ENCODE measurements at regions not wholly inside any gene's neighbourhood (a gene's known extent, or its start where the extent isn't known, plus 50 kb on each side); places are given as distances from the start of the nearest gene placed in this dataset.

- no peak for TF ChIP-seq CTCF (IDR thresholded peaks at IDR 0.05; ENCODE audit: borderline replicate concordance, extremely low read depth, insufficient read depth)
- Histone ChIP-seq H3K4me1 (ENCODE audit: control insufficient read depth in 2 of 3, insufficient read depth in 2 of 3, low read depth in 1 of 3, low read length in 3 of 3) (no peaks in the 10 kb centered on the region), H3K27ac (ENCODE audit: low read depth in 2 of 2, low read length in 2 of 2) (no peak overlapping the region), H3K9me3 (ENCODE audit: control insufficient read depth in 2 of 3, insufficient read depth in 1 of 3, low read length in 3 of 3) (no peaks in the 10 kb centered on the region), H3K4me3 (ENCODE audit: low read length in 3 of 3) (no peak overlapping the region), H3K36me3 (ENCODE audit: control insufficient read depth in 2 of 3, insufficient read depth in 3 of 3, low read length in 3 of 3) (no peaks in the 10 kb centered on the region), H3K27me3 (ENCODE audit: control insufficient read depth, insufficient read depth, low read length) (no peaks in the 10 kb centered on the region), H3K9ac (ENCODE audit: low read length in 3 of 3) (no peak overlapping the region)
- FAIRE-seq: no peak
- intact Hi-C loops (cut with DNase I): no loop called here
- DNase-seq: peak in 1 of 5 donors; percentile 23
These were observed 77.0 kb upstream of the SMIM21 start for GRCh38 chr18:75504469-75504868.

GRCh38 chr18:75503615-75504014, 76.1 kb upstream of the SMIM21 start:
- H3K4me3 ChIP-seq (ENCODE audit: low read length in 3 of 3): no peak overlapping the region
- FAIRE-seq (no peak), DNase-seq (no peak)

GRCh38 chr18:75502286-75502685, 74.8 kb upstream of the SMIM21 start:
- Histone ChIP-seq H3K9ac (ENCODE audit: low read length in 3 of 3) (no peak overlapping the region), H3K4me3 (ENCODE audit: low read length in 3 of 3) (no peak overlapping the region), H3K9me3 (ENCODE audit: control insufficient read depth in 2 of 3, insufficient read depth in 1 of 3, low read length in 3 of 3) (no peaks in the 10 kb centered on the region), H3K27ac (ENCODE audit: low read depth in 2 of 2, low read length in 2 of 2) (no peak overlapping the region), H3K27me3 (ENCODE audit: control insufficient read depth, insufficient read depth, low read length) (no peaks in the 10 kb centered on the region), H3K36me3 (ENCODE audit: control insufficient read depth in 2 of 3, insufficient read depth in 3 of 3, low read length in 3 of 3) (no peaks in the 10 kb centered on the region), H3K4me1 (ENCODE audit: control insufficient read depth in 2 of 3, insufficient read depth in 2 of 3, low read depth in 1 of 3, low read length in 3 of 3) (no peaks in the 10 kb centered on the region)
- TF ChIP-seq CTCF (IDR thresholded peaks at IDR 0.05; ENCODE audit: borderline replicate concordance, extremely low read depth, insufficient read depth): no peak
- intact Hi-C loops (cut with DNase I): no loop called here
- FAIRE-seq: no peak
- DNase-seq: no peak

More at GRCh38 chr18:75503615-75504014, 76.1 kb upstream of the SMIM21 start:
- no peaks in the 10 kb centered on the region for H3K36me3 ChIP-seq (ENCODE audit: control insufficient read depth in 2 of 3, insufficient read depth in 3 of 3, low read length in 3 of 3)
- intact Hi-C loops (cut with DNase I): no loop called here
- no peaks in the 10 kb centered on the region for H3K9me3 ChIP-seq (ENCODE audit: control insufficient read depth in 2 of 3, insufficient read depth in 1 of 3, low read length in 3 of 3)
- no peaks in the 10 kb centered on the region for H3K4me1 ChIP-seq (ENCODE audit: control insufficient read depth in 2 of 3, insufficient read depth in 2 of 3, low read depth in 1 of 3, low read length in 3 of 3)
- H3K9ac ChIP-seq (ENCODE audit: low read length in 3 of 3): no peak overlapping the region
- H3K27ac ChIP-seq (ENCODE audit: low read depth in 2 of 2, low read length in 2 of 2): no peak overlapping the region
- no peaks in the 10 kb centered on the region for H3K27me3 ChIP-seq (ENCODE audit: control insufficient read depth, insufficient read depth, low read length)
- no peak for TF ChIP-seq CTCF (IDR thresholded peaks at IDR 0.05; ENCODE audit: borderline replicate concordance, extremely low read depth, insufficient read depth)

- H3K4me3 ChIP-seq (ENCODE audit: low read length in 3 of 3): no peak overlapping the region
- FAIRE-seq (no peak), DNase-seq (no peak)
- no peak overlapping the region for H3K9ac ChIP-seq (ENCODE audit: low read length in 3 of 3)
- intact Hi-C loops (cut with DNase I): no loop called here
- TF ChIP-seq CTCF (IDR thresholded peaks at IDR 0.05; ENCODE audit: borderline replicate concordance, extremely low read depth, insufficient read depth): no peak
- no peaks in the 10 kb centered on the region for H3K27me3 ChIP-seq (ENCODE audit: control insufficient read depth, insufficient read depth, low read length)
- H3K27ac ChIP-seq (ENCODE audit: low read depth in 2 of 2, low read length in 2 of 2): no peak overlapping the region
- no peaks in the 10 kb centered on the region for H3K4me1 ChIP-seq (ENCODE audit: control insufficient read depth in 2 of 3, insufficient read depth in 2 of 3, low read depth in 1 of 3, low read length in 3 of 3)
- no peaks in the 10 kb centered on the region for H3K9me3 ChIP-seq (ENCODE audit: control insufficient read depth in 2 of 3, insufficient read depth in 1 of 3, low read length in 3 of 3)
- H3K36me3 ChIP-seq (ENCODE audit: control insufficient read depth in 2 of 3, insufficient read depth in 3 of 3, low read length in 3 of 3): no peaks in the 10 kb centered on the region
These were observed 73.0 kb upstream of the SMIM21 start for GRCh38 chr18:75500545-75500944.

All from kidney (tissue), 13 donors.